Nucleus accumbens (tissue), 56 donors: ENCODE measurements at regions not wholly inside any gene's neighbourhood (a gene's known extent, or its start where the extent isn't known, plus 50 kb on each side); places are given as distances from the start of the nearest gene placed in this dataset.

Experiments used
- DNase-seq, 56 donors: peaks; one replicate each; lab custom pipeline; 2025; lab: John Stamatoyannopoulos, UW

DNA sequence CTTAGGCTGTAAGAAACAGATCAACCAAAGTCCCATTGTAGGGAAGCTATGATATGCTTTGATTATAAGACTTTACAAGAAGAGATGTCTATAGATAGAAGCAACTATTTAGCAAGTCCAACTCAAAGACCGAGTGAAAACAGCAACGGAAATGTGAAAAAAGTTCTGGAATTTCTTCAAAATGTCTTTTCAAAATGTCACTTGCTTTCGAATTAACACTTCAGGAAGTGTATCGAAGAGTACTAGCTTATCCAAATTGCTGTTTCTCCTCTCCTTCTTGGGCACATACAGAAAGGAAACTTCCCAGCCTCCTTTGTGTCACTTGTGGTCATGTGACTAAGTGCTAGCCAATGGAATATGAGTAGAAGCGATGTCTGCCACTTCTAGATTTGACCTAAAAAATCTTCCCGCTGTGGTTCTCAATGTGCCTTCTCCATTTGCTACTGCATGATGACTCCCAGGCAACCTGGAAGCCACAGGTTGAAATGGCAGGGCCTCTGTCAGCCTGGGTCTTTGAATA lies 89.9 kb downstream of the TSEN15 start:
- DNase-seq = no peak

DNA sequence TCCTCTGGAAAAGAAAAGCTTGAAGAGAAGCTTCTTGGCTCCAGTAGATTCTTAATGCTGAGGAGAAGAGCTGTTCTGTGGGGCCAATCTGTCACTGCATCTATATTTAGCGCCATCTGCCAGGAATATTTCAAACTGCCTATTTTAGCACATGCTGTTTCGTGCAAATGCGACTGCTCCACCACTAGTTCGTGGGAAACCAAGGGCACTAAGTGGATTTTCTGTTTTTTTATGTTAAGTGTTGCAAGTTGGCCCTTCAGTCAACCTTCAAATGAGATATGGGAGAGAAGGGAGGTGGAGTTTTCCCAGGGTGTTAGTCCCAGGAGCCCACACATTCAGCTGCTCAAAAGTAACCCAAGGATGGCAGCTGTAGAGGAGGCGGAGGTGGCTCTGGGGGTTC lies 91.9 kb downstream of the TSEN15 start:
- peak in 2 of 56 donors; percentile 13 to 22 for DNase-seq

DNA sequence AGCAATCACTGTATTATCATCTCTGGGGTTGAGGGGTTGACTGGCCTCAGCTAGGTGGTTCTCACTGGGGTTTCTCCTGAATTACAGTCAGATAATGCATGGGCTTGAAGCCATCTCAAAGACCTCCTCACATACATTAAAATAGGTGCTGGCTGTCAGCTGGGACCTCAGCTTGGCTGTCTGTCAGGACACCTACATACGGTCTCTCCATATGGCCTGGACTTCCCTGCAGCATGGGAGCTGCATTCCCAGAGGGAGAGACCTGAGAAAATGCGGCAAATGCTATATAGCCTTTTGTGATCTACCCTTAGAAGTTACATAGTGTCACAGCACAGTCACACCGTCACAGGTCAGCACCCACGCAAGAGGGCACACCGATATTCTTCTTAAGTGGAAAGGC lies 93.6 kb downstream of the TSEN15 start:
- DNase-seq = no peak

DNA sequence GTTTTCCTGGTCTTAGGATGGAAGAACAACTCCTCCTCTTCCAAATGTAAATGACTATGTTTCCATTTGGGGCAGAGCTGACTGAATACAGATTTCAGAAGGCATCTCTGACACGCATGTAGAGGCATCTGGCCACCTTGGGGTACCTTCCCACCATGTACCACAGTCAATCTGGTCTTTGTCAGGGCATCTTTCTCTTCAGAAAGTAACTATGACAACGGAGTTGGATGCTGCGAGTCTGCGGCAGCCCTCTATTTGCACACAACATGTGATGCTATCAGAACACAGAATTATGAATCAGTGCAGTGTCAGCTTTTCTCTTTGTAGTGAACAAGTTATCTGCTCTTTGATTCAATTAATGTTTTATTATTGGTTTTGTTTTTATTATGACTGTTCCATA lies 94.7 kb downstream of the TSEN15 start:
- peak in 1 of 56 donors; percentile 14 for DNase-seq

DNA sequence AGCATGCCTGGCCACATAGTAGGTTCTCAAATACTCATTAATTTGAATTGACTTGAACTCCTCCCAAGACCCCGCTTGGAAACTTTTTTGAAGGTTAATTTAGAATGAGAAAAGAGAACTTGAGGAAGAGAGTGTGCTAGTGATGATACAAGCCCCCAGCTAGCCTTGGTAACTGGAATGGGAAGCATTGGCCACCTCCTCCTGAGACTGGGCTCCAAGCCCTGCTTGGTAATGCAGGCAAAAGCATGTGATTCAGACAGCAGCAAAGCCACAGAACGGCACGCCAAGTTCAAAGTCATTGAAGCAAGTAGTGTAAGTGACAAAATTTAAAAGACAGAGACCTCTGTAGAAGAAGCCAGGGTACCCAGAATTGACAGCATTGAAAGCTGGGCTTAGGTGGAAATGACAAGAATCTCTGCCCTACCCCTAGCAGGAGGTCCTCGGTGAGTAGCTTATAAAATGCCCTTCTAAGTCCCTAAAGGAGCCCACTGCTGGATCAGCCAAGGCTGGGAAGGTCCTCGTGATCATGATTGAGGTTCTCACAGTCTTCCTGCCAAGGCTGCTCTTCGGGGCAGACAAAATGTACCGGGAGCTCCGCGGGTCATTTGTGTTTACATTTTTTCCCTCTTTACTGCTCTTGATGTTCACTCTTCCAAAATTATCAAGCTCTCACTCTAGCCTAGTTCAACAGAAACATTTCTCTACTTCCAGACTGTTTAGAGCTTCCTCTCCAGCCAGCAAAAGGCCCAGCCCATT lies 99.4 kb downstream of the TSEN15 start:
- DNase-seq = peak in 28 of 56 donors; percentile 6 to 68 (median 26)

DNA sequence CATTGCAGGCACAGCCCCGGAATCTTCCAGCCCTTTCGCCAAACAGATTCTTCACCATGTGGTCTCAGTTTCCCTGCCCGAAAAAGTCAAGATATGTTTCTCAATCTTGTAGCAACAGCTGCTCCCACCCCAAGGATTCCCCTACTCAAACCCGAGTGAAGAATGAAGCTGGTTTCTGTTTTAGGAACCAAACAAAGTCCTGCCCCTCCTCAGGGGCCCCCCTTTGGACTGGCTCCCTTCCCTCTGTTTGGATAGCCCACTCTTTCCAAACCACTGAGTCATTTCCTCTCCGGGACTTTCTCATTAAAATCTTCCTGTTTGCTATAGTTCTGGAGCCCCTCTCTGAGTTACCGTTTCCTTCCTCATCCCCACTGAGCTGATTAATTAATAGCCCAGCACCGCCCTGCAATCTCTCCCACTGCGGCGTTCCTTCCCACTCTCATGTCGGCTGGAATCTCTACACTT lies 100.9 kb downstream of the TSEN15 start:
- no peak for DNase-seq

DNA sequence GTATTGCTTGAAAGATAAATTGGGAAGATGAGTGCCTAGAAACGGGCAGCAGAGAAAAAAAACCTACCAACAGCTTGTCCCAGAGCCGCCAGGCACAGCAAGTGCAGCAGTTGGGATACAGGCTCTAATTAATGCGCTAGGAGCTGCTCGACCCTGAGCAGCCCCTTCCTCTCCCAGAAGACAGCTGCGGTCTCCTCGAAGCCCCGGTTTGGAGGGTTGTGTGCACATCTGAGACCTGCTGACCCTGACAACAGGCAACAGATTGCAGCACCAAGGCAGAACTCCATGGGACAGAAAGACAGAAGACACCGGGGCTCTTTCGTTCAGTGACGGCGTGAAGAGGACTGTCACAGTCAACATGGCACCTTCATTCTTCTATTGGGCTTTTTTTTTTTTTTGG lies 101.4 kb downstream of the TSEN15 start:
- no peak for DNase-seq

DNA sequence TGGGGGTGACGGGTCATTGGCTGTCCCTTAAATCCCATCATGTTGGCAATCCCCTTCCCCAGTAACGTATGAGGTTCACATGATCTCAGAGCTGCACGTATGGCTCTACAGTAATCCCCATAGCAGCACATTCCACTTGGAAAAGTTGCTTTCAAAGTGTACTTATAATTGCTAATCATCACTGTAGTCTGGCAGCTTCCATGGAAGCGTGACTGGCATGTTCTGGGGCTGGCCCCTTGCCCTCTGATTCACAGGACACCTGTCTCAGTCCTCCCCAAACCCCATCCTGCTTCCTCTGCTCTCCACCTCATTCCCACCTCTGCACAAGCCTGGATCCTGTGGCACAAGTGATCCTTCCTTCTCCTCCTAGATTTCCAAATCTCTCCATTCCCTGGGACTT lies 102.2 kb downstream of the TSEN15 start:
- DNase-seq = no peak

DNA sequence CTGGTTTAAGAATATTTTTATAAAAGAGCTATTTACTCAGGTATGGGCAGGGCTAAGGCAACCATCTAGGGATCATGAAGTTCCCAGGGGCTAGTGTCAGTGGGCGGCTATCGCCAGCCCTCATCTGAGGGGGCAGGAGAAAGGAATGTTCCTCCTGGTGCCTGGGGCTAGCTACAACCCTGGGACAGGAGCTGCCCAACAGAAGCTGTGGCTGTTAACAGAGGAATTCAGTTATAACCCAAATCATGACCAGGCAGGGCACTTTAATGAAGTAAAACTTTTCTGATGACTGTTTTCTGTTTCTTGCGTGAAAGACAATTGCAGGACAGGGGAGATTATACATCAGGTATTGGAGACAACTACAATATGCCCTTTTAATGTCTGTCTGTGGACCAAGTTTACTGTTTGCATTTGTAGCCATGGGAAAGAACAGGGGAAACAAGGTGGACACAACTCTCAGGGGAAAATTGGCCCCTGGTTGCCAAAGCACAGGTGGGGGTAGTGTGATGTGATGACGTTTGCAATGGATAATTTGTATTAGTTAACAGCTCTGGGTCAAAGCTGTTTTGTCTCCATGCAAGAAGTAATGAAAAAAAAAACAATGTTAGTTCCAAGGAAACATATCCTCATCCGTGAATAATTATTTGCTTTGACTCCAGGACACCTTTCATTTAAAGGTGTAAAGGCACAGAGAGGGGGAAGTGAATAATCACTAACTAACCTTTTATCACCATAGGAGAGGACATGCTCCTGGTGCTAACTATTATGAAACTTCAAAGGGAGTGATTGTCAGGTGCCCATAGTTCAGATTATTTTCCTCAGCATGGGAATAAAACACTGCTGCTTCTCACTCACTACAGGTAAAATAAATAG lies 105.2 kb downstream of the TSEN15 start:
- no peak for DNase-seq

DNA sequence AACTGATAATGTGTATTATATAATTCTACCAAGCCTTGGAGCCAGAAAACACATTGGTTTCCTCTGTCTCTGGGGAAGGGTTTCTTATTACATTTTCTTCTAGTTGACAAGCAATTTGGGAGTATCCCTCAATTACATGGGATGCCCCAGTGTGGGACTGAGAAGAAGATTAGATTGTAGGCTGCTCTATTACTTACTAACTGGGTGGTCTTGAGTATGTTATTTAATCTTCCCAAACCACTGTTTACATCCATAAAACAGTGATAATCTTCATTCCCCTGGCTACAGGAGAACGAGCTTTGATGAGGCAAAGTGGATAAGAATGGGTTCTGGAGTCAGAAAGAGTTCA lies 105.8 kb downstream of the TSEN15 start:
- no peak for DNase-seq

DNA sequence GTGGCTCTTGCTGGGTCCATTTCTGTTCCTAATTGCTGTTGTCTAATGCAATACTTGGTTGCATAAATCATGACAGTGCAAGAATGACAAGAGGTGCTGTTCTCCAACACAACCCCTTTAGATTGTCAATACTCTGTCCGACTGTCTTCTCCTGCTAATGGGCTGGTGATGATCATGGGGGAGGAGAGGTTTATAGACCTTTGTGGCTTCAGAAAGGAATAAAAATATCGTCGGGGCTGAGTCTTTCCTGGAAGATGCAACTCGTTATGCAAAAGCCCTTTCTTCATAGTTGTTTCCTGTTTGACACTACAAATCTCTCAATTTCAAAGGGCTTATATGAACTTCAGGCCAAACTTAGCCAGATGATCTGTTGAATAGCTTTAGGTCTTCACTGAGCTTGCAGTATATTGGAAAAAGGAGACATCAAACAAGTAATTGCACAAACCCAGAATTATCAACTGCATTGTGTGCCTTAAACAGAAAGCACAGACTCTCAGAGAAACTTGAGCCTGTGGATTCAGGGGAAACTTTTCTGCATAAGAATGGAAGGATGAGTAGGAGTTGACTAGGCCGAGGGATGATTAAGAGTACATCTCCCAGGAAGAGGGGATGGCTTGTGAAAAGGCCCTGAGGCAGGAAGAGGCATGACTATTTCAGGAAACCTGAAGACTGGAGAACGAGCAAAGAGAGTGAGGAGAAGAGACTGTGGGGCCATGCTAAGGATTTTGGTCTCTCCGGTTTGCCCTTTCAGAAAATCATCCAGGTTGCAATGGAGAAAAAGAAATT lies 107.6 kb downstream of the TSEN15 start:
- DNase-seq = no peak

DNA sequence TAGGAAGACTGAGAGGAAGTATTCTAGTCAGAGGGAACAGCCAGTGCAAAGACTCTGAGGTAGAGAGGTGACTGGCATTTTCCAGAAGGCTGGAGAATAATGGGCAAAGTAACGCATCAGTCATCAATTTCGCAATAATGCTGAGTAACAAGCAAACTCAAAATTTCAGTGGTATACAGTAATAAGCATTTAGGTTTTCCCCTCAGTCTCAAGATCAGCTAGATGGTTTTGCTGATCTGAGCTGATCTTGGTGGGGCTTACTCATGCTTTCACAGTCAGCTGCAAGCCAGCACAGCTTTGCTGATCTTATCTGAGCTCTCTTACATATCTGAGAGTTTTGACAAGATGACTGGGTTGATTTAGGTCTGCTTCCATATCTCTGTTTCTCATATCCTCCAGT lies 108.7 kb downstream of the TSEN15 start:
- DNase-seq = no peak

DNA sequence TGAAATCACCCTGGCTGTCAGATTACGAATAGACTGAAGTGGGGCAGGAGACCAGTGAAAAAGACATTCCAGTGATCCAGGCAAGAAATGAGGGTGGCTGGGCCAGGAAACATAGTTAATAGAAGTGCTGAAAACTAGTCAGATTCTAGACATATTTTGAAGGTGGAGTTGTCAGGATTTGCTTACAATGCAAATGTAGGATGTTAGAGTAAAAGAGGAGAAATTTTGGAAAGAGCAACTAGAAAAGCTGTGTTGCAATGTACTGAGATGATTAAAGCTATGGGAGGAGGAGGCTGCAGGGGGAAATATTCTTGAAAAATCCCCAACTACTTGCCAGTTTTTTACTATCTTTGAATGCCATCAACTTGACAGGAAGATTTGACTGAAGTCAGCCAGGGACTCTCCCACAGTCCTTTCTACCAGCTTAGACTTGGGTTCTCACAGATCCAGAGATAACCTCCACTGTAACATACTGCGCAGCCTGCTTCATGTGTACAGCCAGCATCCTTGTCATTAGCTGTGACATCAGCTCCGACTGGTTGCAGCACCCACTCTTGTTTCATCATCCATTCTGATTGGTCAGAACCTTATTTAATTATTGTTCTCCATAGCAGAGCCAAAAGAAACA lies 109.7 kb downstream of the TSEN15 start:
- DNase-seq = no peak

DNA sequence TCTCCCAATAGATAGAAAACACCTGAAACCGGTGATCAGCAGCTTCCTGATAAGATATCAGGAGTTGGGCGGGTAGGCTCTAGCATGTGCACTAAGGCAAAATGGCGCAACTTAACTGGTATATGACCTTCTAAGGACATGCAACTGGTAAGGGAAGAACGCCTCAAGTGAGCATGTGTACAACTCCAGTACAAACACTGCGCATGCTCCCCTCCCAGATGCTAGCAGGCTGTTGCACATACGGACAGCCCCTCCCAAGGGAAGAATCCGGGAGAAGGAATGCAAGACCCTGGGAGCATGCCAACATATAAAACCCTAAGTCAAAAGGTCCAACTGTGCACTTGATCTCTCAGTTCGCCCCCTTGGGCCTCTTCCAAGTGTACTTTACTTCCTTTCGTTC lies 110.8 kb downstream of the TSEN15 start:
- no peak for DNase-seq

DNA sequence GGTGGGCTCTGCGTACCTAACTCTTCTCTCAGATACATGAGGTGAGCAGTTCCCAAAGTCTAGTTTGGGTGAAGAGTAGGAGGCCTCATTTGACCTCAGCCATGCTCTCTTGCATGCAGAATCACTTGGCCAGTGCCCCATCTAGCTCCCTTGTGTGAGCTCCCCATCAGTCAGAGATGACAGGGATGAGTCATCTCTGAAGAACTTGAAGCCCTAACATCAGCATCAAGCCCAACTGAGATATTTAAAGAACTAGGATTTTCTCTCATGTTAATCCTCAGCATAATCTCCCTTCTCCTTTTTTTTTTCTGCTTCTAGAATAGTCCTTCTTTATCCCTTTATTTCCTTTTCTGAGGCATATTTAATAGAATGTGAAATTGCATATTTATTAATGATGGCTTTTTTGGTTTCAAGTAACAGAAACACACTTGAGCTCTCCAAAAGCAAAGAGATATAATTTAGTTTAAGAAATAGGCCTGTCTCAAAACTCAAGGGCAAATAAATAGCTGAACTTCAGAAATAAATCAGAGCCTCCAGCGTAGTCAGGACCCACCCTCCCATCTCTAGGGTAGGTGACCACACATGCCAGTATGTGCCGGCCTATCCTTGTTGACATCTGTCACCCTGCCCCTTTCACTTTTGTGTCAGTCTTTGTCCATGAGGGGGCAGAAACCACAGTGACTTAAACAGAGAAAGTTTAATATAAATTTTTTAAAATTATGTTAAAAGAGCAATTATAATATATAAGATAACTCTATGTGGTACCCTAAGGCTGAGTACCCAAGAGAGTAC lies 112.3 kb downstream of the TSEN15 start:
- no peak for DNase-seq

DNA sequence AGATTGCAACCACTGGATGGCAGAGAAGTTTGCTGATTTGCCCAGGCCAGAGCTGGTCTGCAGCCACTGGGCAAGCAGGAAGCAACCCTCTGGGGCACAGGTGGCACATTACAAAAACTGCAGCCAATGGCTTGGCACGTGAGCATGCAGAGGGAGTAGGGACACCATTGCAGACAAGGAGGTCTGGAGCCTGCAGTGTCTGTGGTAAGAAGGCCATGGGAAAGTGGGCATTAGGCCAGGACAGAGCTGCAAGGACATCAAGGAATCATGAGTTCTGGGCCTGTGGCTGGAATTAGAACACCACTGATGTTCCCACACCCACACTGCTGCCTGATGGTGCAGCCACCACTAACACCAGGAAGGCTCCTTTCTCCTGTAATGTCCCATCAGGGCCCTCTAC lies 113.0 kb downstream of the TSEN15 start:
- DNase-seq = no peak

DNA sequence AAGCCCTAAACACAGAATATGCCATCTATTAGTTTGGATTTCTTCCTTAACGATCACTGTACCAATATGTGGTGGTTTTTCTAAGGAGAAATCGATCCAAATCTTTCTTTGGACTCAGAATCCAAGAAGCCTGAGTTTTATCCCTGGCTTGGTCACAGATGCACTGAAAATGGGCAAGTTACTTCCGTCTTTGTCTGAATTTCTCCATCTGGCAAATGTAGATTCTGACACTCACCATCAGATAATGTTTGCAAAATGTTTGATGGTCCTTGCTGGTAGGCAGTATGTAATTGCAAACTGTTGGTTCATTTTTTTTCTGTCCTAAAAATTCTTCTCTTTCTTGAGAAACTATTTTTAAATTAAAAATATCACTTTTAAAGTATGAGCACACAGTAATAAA lies 115.0 kb downstream of the TSEN15 start:
- DNase-seq = no peak

DNA sequence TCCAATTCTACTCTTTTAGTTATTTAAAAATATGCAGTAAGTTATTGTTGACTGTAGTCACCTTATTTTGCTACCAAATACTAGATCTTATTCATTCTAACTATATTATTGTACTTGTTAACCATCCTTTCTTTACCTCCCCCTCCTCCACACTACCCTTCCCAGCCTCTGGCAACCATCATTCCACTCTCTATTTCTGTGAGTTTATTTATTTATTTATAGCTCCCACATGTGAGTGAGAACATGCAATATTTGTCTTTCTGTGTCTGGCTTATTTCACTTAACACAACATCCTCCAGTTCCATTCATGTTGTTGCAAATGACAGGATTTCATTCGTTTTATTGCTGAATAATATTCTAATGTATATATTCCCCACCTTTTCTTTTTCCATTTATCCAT lies 115.8 kb downstream of the TSEN15 start:
- no peak for DNase-seq

DNA sequence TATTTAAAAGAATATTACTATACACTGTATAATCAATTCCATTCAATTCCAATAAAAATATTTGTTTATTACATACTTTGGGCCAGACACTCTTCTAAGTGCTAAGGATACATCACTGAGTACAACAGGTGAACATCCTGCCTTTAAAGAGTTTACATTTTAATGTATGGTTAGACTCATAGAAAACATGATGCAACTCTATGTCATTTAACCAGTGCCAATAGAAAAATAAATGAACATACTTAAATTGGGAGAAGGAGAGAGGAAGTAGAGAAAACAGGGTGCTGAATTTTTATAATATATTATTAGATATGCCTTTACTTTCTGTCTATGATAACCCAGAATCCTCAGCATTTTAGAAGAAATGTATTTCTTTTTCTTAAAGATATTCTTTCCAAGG lies 119.2 kb downstream of the TSEN15 start:
- DNase-seq = no peak

DNA sequence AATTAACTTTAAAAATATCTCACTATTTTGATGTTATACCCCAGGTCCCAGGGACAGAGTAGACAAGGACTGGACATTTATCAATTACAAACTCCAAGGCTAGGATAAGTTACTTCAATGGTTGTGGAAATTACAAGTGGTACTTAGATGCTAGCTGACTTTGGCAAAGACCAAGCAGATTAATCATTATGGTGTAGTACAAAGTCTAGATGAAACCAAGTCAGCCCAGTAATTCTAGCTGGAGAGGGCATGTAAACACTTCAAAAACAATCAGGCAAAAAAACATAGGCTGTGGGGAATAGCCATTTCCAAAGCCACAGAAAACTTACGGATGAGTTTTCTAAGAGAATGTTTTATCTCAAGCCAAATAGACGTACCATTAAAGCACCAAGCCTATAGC lies 124.5 kb downstream of the TSEN15 start:
- DNase-seq = no peak
